Uterus (tissue), 3 donors: ENCODE measurements at regions not wholly inside any gene's neighbourhood (a gene's known extent, or its start where the extent isn't known, plus 50 kb on each side); places are given as distances from the start of the nearest gene placed in this dataset.

ENCODE experiments used
- DNase-seq, 2 donors: peaks; one replicate each; pipeline ENCODE4 v3.0.0-alpha.2; 2019 to 2020
- H3K27ac ChIP-seq, 2 donors: fragments of 200-600 bp; sonication (generic); 1 replicate in 1 of 2; 2 replicates in 1 of 2; pipeline ENCODE4 v1.5.1; 2016 to 2018
- H3K27me3 ChIP-seq, 2 donors: fragments of 200-600 bp; sonication (generic); one replicate each; pipeline ENCODE4 v1.5.1; 2018 to 2019; ENCODE audit warnings: control low read depth in 1 of 2
- H3K36me3 ChIP-seq, 2 donors: fragments of 200-600 bp; sonication (generic); one replicate each; pipeline ENCODE4 v1.5.1; 2019; ENCODE audit warnings: control low read depth in 1 of 2
- H3K4me1 ChIP-seq, 2 donors: fragments of 200-600 bp; sonication (generic); one replicate each; pipeline ENCODE4 v1.5.1; 2018 to 2019; ENCODE audit warnings: control low read depth in 1 of 2
- H3K4me3 ChIP-seq, 2 donors: fragments of 200-600 bp; sonication (generic); 1 replicate in 1 of 2; 2 replicates in 1 of 2; pipeline ENCODE4 v1.5.1; 2018 to 2019; ENCODE audit warnings: mild to moderate bottlenecking in 1 of 2
- H3K9me3 ChIP-seq, 2 donors: fragments of 200-600 bp; sonication (generic); one replicate each; pipeline ENCODE4 v1.5.1; 2019; ENCODE audit warnings: control low read depth in 1 of 2
- CTCF ChIP-seq, 4 experiments: fragments of 200-600 bp in 2 of 4; fragments of 450-650 bp in 2 of 4; sonication (generic) in 2 of 4; IDR thresholded peaks; one replicate each; pipeline ENCODE4 v1.5.1; 2016 to 2019; ENCODE audit warnings: antibody characterized with exemption in 4 of 4, mild to moderate bottlenecking in 2 of 4, moderate library complexity in 1 of 4
- POLR2A ChIP-seq, 2 donors: fragments of 450-650 bp; IDR thresholded peaks; one replicate each; pipeline ENCODE4 v1.6.1; 2016; ENCODE audit warnings: antibody characterized with exemption in 2 of 2, mild to moderate bottlenecking in 1 of 2, moderate library complexity in 1 of 2
- intact Hi-C: fragments of 100-400 bp; cut with DNase I; formaldehyde crosslinking; loops from one replicate; pipeline ENCODE4 v1.15.1; 2023; ENCODE audit warnings: low total_unique reads
- donor health status: DM: yes; HTN: yes; CAD: no.

- Histone ChIP-seq H3K4me1 (no peaks in the 10 kb centered on the region), H3K36me3 (peaks cover 0 to 2% of the 10 kb centered on the region in 2 donors), H3K4me3 (no peak overlapping the region), H3K9me3 (no peaks in the 10 kb centered on the region), H3K27ac (no peak overlapping the region), H3K27me3 (no peaks in the 10 kb centered on the region)
- no peak for DNase-seq
- intact Hi-C loops: no loop called here
- TF ChIP-seq POLR2A (IDR thresholded peaks at IDR 0.05) (no peak), CTCF (IDR thresholded peaks at IDR 0.05) (no peak)
Observed at GRCh38 chr3:162134571-162134970, 638.0 kb downstream of the OTOL1 start.

GRCh38 chr3:162136136-162136535 lies 639.5 kb downstream of the OTOL1 start:
- H3K36me3 ChIP-seq: peaks cover 0 to 4% of the 10 kb centered on the region in 2 donors
- H3K4me1 ChIP-seq: no peaks in the 10 kb centered on the region
- no peak overlapping the region for H3K4me3 ChIP-seq
- TF ChIP-seq POLR2A (IDR thresholded peaks at IDR 0.05) (no peak), CTCF (IDR thresholded peaks at IDR 0.05) (no peak)
- intact Hi-C loops: no loop called here
- no peak for DNase-seq
- no peak overlapping the region for H3K27ac ChIP-seq
- H3K27me3 ChIP-seq: no peaks in the 10 kb centered on the region
- H3K9me3 ChIP-seq: no peaks in the 10 kb centered on the region

GRCh38 chr3:162138509-162138908 lies 641.9 kb downstream of the OTOL1 start:
- intact Hi-C loops: no loop called here
- DNase-seq: no peak
- Histone ChIP-seq H3K4me1 (no peaks in the 10 kb centered on the region), H3K27ac (no peak overlapping the region), H3K4me3 (no peak overlapping the region), H3K36me3 (peaks cover 0 to 4% of the 10 kb centered on the region in 2 donors), H3K27me3 (no peaks in the 10 kb centered on the region), H3K9me3 (no peaks in the 10 kb centered on the region)
- TF ChIP-seq CTCF (IDR thresholded peaks at IDR 0.05): no peak
- TF ChIP-seq POLR2A (IDR thresholded peaks at IDR 0.05): no peak

GRCh38 chr3:162139841-162140240 lies 643.2 kb downstream of the OTOL1 start:
- intact Hi-C loops: no loop called here
- TF ChIP-seq POLR2A (IDR thresholded peaks at IDR 0.05) (no peak), CTCF (IDR thresholded peaks at IDR 0.05) (no peak)
- Histone ChIP-seq H3K36me3 (peaks cover 0 to 4% of the 10 kb centered on the region in 2 donors), H3K4me3 (no peak overlapping the region), H3K9me3 (no peaks in the 10 kb centered on the region), H3K27ac (no peak overlapping the region), H3K27me3 (no peaks in the 10 kb centered on the region), H3K4me1 (no peaks in the 10 kb centered on the region)
- DNase-seq: no peak

GRCh38 chr3:162141272-162141791 lies 644.7 kb downstream of the OTOL1 start:
- intact Hi-C loops: no loop called here
- Histone ChIP-seq H3K27ac (no peak overlapping the region), H3K4me3 (no peak overlapping the region), H3K36me3 (peaks cover 0 to 4% of the 10 kb centered on the region in 2 donors), H3K27me3 (no peaks in the 10 kb centered on the region), H3K4me1 (no peaks in the 10 kb centered on the region), H3K9me3 (no peaks in the 10 kb centered on the region)
- DNase-seq: no peak
- no peak for TF ChIP-seq CTCF (IDR thresholded peaks at IDR 0.05)
